Natural killer cell (primary cell): ENCODE measurements at regions not wholly inside any gene's neighbourhood (a gene's known extent, or its start where the extent isn't known, plus 50 kb on each side); places are given as distances from the start of the nearest gene placed in this dataset.

Experiments
- ATAC-seq, 3 donors: fragments of 150-1000 bp in 2 of 3; fragments of 200-7000 bp in 1 of 3; cut with Tn5 transposase; 1 replicate in 1 of 3; 2 replicates in 2 of 3; pipeline ENCODE4 v1.10.0; 2021; ENCODE audit warnings: mild to moderate bottlenecking in 2 of 3, moderate library complexity in 2 of 3
- DNase-seq, 2 donors: peaks; one replicate each; pipeline versions ENCODE4 v3.0.0 to v3.0.0-alpha.2; 2013 to 2021; ENCODE audit warnings: mixed read lengths in 1 of 2
- H3K27ac ChIP-seq: one replicate; pipeline ENCODE4 v1.5.1; 2013; ENCODE audit warnings: mild to moderate bottlenecking, low read length
- H3K27me3 ChIP-seq: one replicate; pipeline ENCODE4 v1.6.1; 2013; ENCODE audit warnings: low read length; ENCODE audit not compliant: control insufficient read depth, insufficient read depth
- H3K36me3 ChIP-seq: one replicate; pipeline ENCODE4 v1.6.1; 2013; ENCODE audit warnings: low read length; ENCODE audit not compliant: control insufficient read depth, insufficient read depth
- H3K4me1 ChIP-seq: one replicate; pipeline ENCODE4 v1.6.1; 2013; ENCODE audit warnings: low read length; ENCODE audit not compliant: control insufficient read depth, insufficient read depth
- H3K4me3 ChIP-seq: one replicate; pipeline ENCODE4 v1.5.1; 2013; ENCODE audit warnings: low read length
- H3K9me3 ChIP-seq: one replicate; pipeline ENCODE4 v1.6.1; 2013; ENCODE audit warnings: low read length; ENCODE audit not compliant: control insufficient read depth, insufficient read depth
- H3K27ac Mint-ChIP-seq, 2 donors: one replicate each; pipeline ENCODE4 v1.8.0; 2022; ENCODE audit warnings: mild to moderate bottlenecking in 2 of 2, mixed read lengths in 2 of 2, moderate library complexity in 1 of 2
- H3K27me3 Mint-ChIP-seq, 2 donors: one replicate each; pipeline ENCODE4 v1.8.0; 2022; ENCODE audit warnings: low read depth in 2 of 2, mixed read lengths in 2 of 2
- H3K36me3 Mint-ChIP-seq: one replicate; pipeline ENCODE4 v1.8.0; 2022; ENCODE audit warnings: mixed read lengths
- H3K4me1 Mint-ChIP-seq, 2 donors: one replicate each; pipeline ENCODE4 v1.8.0; 2022; ENCODE audit warnings: mixed read lengths in 2 of 2
- H3K4me3 Mint-ChIP-seq: one replicate; pipeline ENCODE4 v1.8.0; 2022; ENCODE audit warnings: mild to moderate bottlenecking, moderate library complexity, mixed read lengths
- H3K9me3 Mint-ChIP-seq, 2 donors: one replicate each; pipeline ENCODE4 v1.8.0; 2022; ENCODE audit warnings: mixed read lengths in 2 of 2
- CTCF ChIP-seq: fragments of 200-600 bp; IDR thresholded peaks from one replicate; pipeline ENCODE4 v1.8.0; 2022; ENCODE audit warnings: antibody characterized with exemption
- WGBS: methylation state at CpG from one replicate; pipeline ENCODE4 v1.1.7; 2013; ENCODE audit warnings: missing lambda C conversion rate; ENCODE audit not compliant: insufficient coverage; 5-methylcytosine and 5-hydroxymethylcytosine counted together
- intact Hi-C: fragments of 100-400 bp; cut with micrococcal nuclease; formaldehyde crosslinking; loops from one replicate; pipeline ENCODE4 v1.14.2; 2022

- Mint-ChIP-seq H3K36me3 (no peaks in the 10 kb centered on the region), H3K9me3 (no peaks in the 10 kb centered on the region), H3K4me1 (no peaks in the 10 kb centered on the region), H3K27me3 (peaks cover 16% of the 10 kb centered on the region in 2 donors), H3K4me3 (no peak overlapping the region), H3K27ac (no peak overlapping the region)
- Histone ChIP-seq H3K27me3 (no peaks in the 10 kb centered on the region), H3K9me3 (no peaks in the 10 kb centered on the region), H3K36me3 (no peaks in the 10 kb centered on the region), H3K27ac (no peak overlapping the region), H3K4me3 (no peak overlapping the region), H3K4me1 (no peaks in the 10 kb centered on the region)
- 94% methylated on average over 4 of the region's 6 CpGs for WGBS
- TF ChIP-seq CTCF, result no peak
- DNase-seq, result no peak
- ATAC-seq, result no peak
- intact Hi-C loops, result no loop called here
Observed at GRCh38 chr10:3526727-3527501, 258.1 kb downstream of the KLF6 start.

GRCh38 chr10:3525832-3526449 is 259.1 kb downstream of the KLF6 start:
- no peaks in the 10 kb centered on the region for H3K4me1 Mint-ChIP-seq
- H3K4me3 ChIP-seq, result no peak overlapping the region
- H3K27ac Mint-ChIP-seq, result no peak overlapping the region
- no peaks in the 10 kb centered on the region for H3K4me1 ChIP-seq
- intact Hi-C loops, result no loop called here
- no peak for DNase-seq
- TF ChIP-seq CTCF, result no peak
- WGBS, result 93% methylated on average over 10 of the region's 11 CpGs
- H3K4me3 Mint-ChIP-seq, result no peak overlapping the region
- H3K36me3 ChIP-seq, result no peaks in the 10 kb centered on the region
- no peaks in the 10 kb centered on the region for H3K27me3 ChIP-seq
- ATAC-seq, result no peak
- H3K27me3 Mint-ChIP-seq, result peaks cover 11 to 16% of the 10 kb centered on the region in 2 donors
- H3K9me3 ChIP-seq, result no peaks in the 10 kb centered on the region
- H3K9me3 Mint-ChIP-seq, result no peaks in the 10 kb centered on the region
- no peaks in the 10 kb centered on the region for H3K36me3 Mint-ChIP-seq
- no peak overlapping the region for H3K27ac ChIP-seq

- H3K27me3 Mint-ChIP-seq, result peaks cover 6 to 12% of the 10 kb centered on the region in 2 donors
- WGBS, result 91% methylated on average over 7 of the region's 7 CpGs
- Histone ChIP-seq H3K9me3 (no peaks in the 10 kb centered on the region), H3K4me1 (no peaks in the 10 kb centered on the region), H3K27me3 (no peaks in the 10 kb centered on the region), H3K36me3 (no peaks in the 10 kb centered on the region), H3K4me3 (no peak overlapping the region), H3K27ac (no peak overlapping the region)
- H3K9me3 Mint-ChIP-seq, result no peaks in the 10 kb centered on the region
- no peak overlapping the region for H3K4me3 Mint-ChIP-seq
- no peak for ATAC-seq
- DNase-seq, result no peak
- no peaks in the 10 kb centered on the region for H3K36me3 Mint-ChIP-seq
- H3K4me1 Mint-ChIP-seq, result no peaks in the 10 kb centered on the region
- H3K27ac Mint-ChIP-seq, result no peak overlapping the region
- intact Hi-C loops, result no loop called here
- no peak for TF ChIP-seq CTCF
Observed at GRCh38 chr10:3524086-3524960, 260.7 kb downstream of the KLF6 start.
